ENCODE measurements at regions not wholly inside any gene's neighbourhood (a gene's known extent, or its start where the extent isn't known, plus 50 kb on each side); places are given as distances from the start of the nearest gene placed in this dataset.

GRCh38 chr5:117829646-117830045 is 1158.7 kb downstream of the DTWD2 start (continued):
- TF ChIP-seq ZBTB4 (CRISPR knock-in tag; IDR thresholded peaks at IDR 0.05) (no peak), CBX3 (IDR thresholded peaks at IDR 0.05; ENCODE audit: borderline replicate concordance, low read depth) (no peak), MTA3 (IDR thresholded peaks at IDR 0.05; ENCODE audit: borderline replicate concordance, low read length) (no peak)

GRCh38 chr5:117813850-117814249 is 1174.5 kb downstream of the DTWD2 start:
- Histone ChIP-seq H3K9me3 (replicated peaks; ENCODE audit: control insufficient read depth, insufficient read depth, low read length) (no peaks in the 10 kb centered on the region), H3K27ac (ENCODE audit: control insufficient read depth, insufficient read depth) (no peak overlapping the region), H3K4me3 (no peak overlapping the region), H3K79me2 (ENCODE audit: control insufficient read depth, insufficient read depth, low read length) (no peaks in the 10 kb centered on the region), H3K4me2 (ENCODE audit: control insufficient read depth, insufficient read depth) (no peak overlapping the region), H4K20me1 (ENCODE audit: control insufficient read depth, insufficient read depth) (no peaks in the 10 kb centered on the region), H3K4me1 (ENCODE audit: control insufficient read depth, insufficient read depth, low read length) (no peaks in the 10 kb centered on the region), H3K9ac (ENCODE audit: control insufficient read depth, insufficient read depth, low read length) (no peak overlapping the region), H3K36me3 (ENCODE audit: control insufficient read depth in 2 of 2, insufficient read depth in 2 of 2, low read length in 1 of 2) (no peaks in the 10 kb centered on the region), H3K27me3 (replicated peaks in 1 of 2; ENCODE audit: control insufficient read depth in 2 of 2, insufficient read depth in 2 of 2, low read length in 1 of 2) (no peaks in the 10 kb centered on the region), H2AFZ (ENCODE audit: control insufficient read depth, low read depth, low read length) (no peak overlapping the region)
- ChIA-PET CTCF (no interaction called here), POLR2A (no interaction called here), SMC1A (ENCODE audit: uncharacterized antibody, unreplicated experiment) (no interaction called here), RAD21 (ENCODE audit: unreplicated experiment) (no interaction called here)
- 16% methylated on average over 2 of the region's 2 CpGs for WGBS (ENCODE audit: insufficient coverage, insufficient replicate concordance, low lambda C conversion rate, missing lambda C conversion rate)
- ATAC-seq (no peak), FAIRE-seq (no peak), DNase-seq (ENCODE audit: low read depth, low spot score) (no peak)
- BruUV-seq (replicated peaks), result no TSS peak
- TF ChIP-seq RAD21 (IDR thresholded peaks at IDR 0.05; ENCODE audit: insufficient read depth, low read depth, low read length), result no peak
- in situ Hi-C loops (cut with MboI), result no loop called here
- intact Hi-C loops (cut with micrococcal nuclease; ENCODE audit: unreplicated experiment), result no loop called here

Data from GM12878 (cell line).